ENCODE measurements at regions not wholly inside any gene's neighbourhood (a gene's known extent, or its start where the extent isn't known, plus 50 kb on each side); places are given as distances from the start of the nearest gene placed in this dataset.

GRCh38 chr16:85307552-85308364, 195.5 kb upstream of the CIBAR2 start:
- H3K9me3 Mint-ChIP-seq = no peaks in the 10 kb centered on the region
- no peaks in the 10 kb centered on the region for H3K36me3 Mint-ChIP-seq
- H3K4me3 Mint-ChIP-seq = peak overlapping the region; percentile 29 to 89 (median 78)
- H3K4me1 Mint-ChIP-seq = peaks cover 52 to 88% (median 84%) of the 10 kb centered on the region in 3 donors
- H3K27ac Mint-ChIP-seq = peak overlapping the region; percentile 86 to 97 (median 92)
- no peak for ATAC-seq (ENCODE audit: low read depth in 2 of 2)
- no peaks in the 10 kb centered on the region for H3K27me3 Mint-ChIP-seq
- no peak for DNase-seq

GRCh38 chr16:85308611-85309540, 196.6 kb upstream of the CIBAR2 start:
- H3K27ac Mint-ChIP-seq = peak overlapping the region; percentile 86 to 97 (median 96)

GRCh38 chr16:85309656-85310587, 197.7 kb upstream of the CIBAR2 start:
- ATAC-seq (ENCODE audit: low read depth in 2 of 2) (peak; percentile 78 to 79), DNase-seq (peak; percentile 90)
- Mint-ChIP-seq H3K4me1 (peaks cover 56 to 88% (median 84%) of the 10 kb centered on the region in 3 donors), H3K36me3 (no peaks in the 10 kb centered on the region), H3K27me3 (no peaks in the 10 kb centered on the region), H3K27ac (peak overlapping the region; percentile 86 to 97 (median 96)), H3K4me3 (peak overlapping the region; percentile 76 to 90 (median 84)), H3K9me3 (no peaks in the 10 kb centered on the region)

More at GRCh38 chr16:85308611-85309540, 196.6 kb upstream of the CIBAR2 start:
- no peaks in the 10 kb centered on the region for H3K27me3 Mint-ChIP-seq
- ATAC-seq (ENCODE audit: low read depth in 2 of 2) (peak in 1 of 2 donors; percentile 8), DNase-seq (peak; percentile 58)
- no peaks in the 10 kb centered on the region for H3K36me3 Mint-ChIP-seq
- H3K4me1 Mint-ChIP-seq = peaks cover 51 to 87% (median 85%) of the 10 kb centered on the region in 3 donors
- peak overlapping the region; percentile 76 to 90 (median 84) for H3K4me3 Mint-ChIP-seq
- H3K9me3 Mint-ChIP-seq = no peaks in the 10 kb centered on the region

GRCh38 chr16:85310868-85311585, 198.8 kb upstream of the CIBAR2 start:
- Mint-ChIP-seq H3K4me3 (peak overlapping the region; percentile 45 to 88 (median 74)), H3K27ac (peak overlapping the region in 4 of 6 donors; percentile 85 to 91 (median 88)), H3K9me3 (no peaks in the 10 kb centered on the region), H3K27me3 (no peaks in the 10 kb centered on the region), H3K4me1 (peaks cover 53 to 83% (median 76%) of the 10 kb centered on the region in 3 donors), H3K36me3 (no peaks in the 10 kb centered on the region)
- DNase-seq (no peak), ATAC-seq (ENCODE audit: low read depth in 2 of 2) (no peak)

- Mint-ChIP-seq H3K4me3 (peak overlapping the region in 7 of 8 donors; percentile 27 to 88 (median 72)), H3K9me3 (no peaks in the 10 kb centered on the region), H3K27me3 (no peaks in the 10 kb centered on the region), H3K27ac (peak overlapping the region in 3 of 6 donors; percentile 85 to 91 (median 86)), H3K4me1 (peaks cover 46 to 81% (median 73%) of the 10 kb centered on the region in 3 donors), H3K36me3 (no peaks in the 10 kb centered on the region)
- no peak for DNase-seq
- no peak for ATAC-seq (ENCODE audit: low read depth in 2 of 2)
These were observed 199.5 kb upstream of the CIBAR2 start for GRCh38 chr16:85311741-85312140.

- DNase-seq (no peak), ATAC-seq (ENCODE audit: low read depth in 2 of 2) (no peak)
- no peaks in the 10 kb centered on the region for H3K27me3 Mint-ChIP-seq
- H3K4me3 Mint-ChIP-seq = peak overlapping the region in 6 of 8 donors; percentile 27 to 82 (median 62)
- H3K9me3 Mint-ChIP-seq = no peaks in the 10 kb centered on the region
- peak overlapping the region in 1 of 6 donors; percentile 86 for H3K27ac Mint-ChIP-seq
- no peaks in the 10 kb centered on the region for H3K36me3 Mint-ChIP-seq
- H3K4me1 Mint-ChIP-seq = peaks cover 44 to 78% (median 70%) of the 10 kb centered on the region in 3 donors
These were observed 199.9 kb upstream of the CIBAR2 start for GRCh38 chr16:85312174-85312573.

GRCh38 chr16:85312642-85313525, 200.6 kb upstream of the CIBAR2 start:
- peaks cover 40 to 71% (median 63%) of the 10 kb centered on the region in 3 donors for H3K4me1 Mint-ChIP-seq
- peak overlapping the region in 4 of 8 donors; percentile 52 to 76 (median 71) for H3K4me3 Mint-ChIP-seq
- ATAC-seq (ENCODE audit: low read depth in 2 of 2) = no peak
- peak overlapping the region in 1 of 6 donors; percentile 42 for H3K27ac Mint-ChIP-seq
- no peaks in the 10 kb centered on the region for H3K27me3 Mint-ChIP-seq
- no peak for DNase-seq
- H3K9me3 Mint-ChIP-seq = no peaks in the 10 kb centered on the region
- no peaks in the 10 kb centered on the region for H3K36me3 Mint-ChIP-seq

- DNase-seq (no peak), ATAC-seq (ENCODE audit: low read depth in 2 of 2) (no peak)
- Mint-ChIP-seq H3K36me3 (no peaks in the 10 kb centered on the region), H3K9me3 (no peaks in the 10 kb centered on the region), H3K4me3 (peak overlapping the region in 2 of 8 donors; percentile 33 to 66), H3K27me3 (no peaks in the 10 kb centered on the region), H3K27ac (peak overlapping the region in 2 of 6 donors; percentile 21 to 56), H3K4me1 (peaks cover 36 to 62% (median 55%) of the 10 kb centered on the region in 3 donors)
These were observed 201.4 kb upstream of the CIBAR2 start for GRCh38 chr16:85313526-85314301.

- Mint-ChIP-seq H3K27me3 (no peaks in the 10 kb centered on the region), H3K4me1 (peaks cover 35 to 58% (median 47%) of the 10 kb centered on the region in 3 donors), H3K9me3 (no peaks in the 10 kb centered on the region), H3K36me3 (no peaks in the 10 kb centered on the region), H3K27ac (peak overlapping the region in 2 of 6 donors; percentile 21 to 67), H3K4me3 (peak overlapping the region in 4 of 8 donors; percentile 23 to 65 (median 36))
- no peak for ATAC-seq (ENCODE audit: low read depth in 2 of 2)
- DNase-seq = no peak
These were observed 202.3 kb upstream of the CIBAR2 start for GRCh38 chr16:85314512-85314971.

GRCh38 chr16:85315866-85316265, 203.6 kb upstream of the CIBAR2 start:
- no peaks in the 10 kb centered on the region for H3K9me3 Mint-ChIP-seq
- DNase-seq = no peak
- no peaks in the 10 kb centered on the region for H3K36me3 Mint-ChIP-seq
- ATAC-seq (ENCODE audit: low read depth in 2 of 2) = no peak
- H3K4me1 Mint-ChIP-seq = peaks cover 27 to 45% (median 37%) of the 10 kb centered on the region in 3 donors
- H3K4me3 Mint-ChIP-seq = no peak overlapping the region
- no peaks in the 10 kb centered on the region for H3K27me3 Mint-ChIP-seq
- H3K27ac Mint-ChIP-seq = peak overlapping the region in 1 of 6 donors; percentile 38

Data from naive B cell (primary cell).